NT2/D1 (cell line): ENCODE measurements at regions not wholly inside any gene's neighbourhood (a gene's known extent, or its start where the extent isn't known, plus 50 kb on each side); places are given as distances from the start of the nearest gene placed in this dataset.
"Not testable (repeated sequence)": the region's sequence is repeated elsewhere in the genome, so short reads cannot be mapped to it uniquely, and the experiment has no call there.

Source experiments
- SUZ12 ChIP-seq: IDR thresholded peaks from 2 replicates; pipeline ENCODE4 v1.6.1; 2011; ENCODE audit not compliant: insufficient read length, insufficient read depth; ENCODE audit errors: extremely low read depth
- YY1 ChIP-seq: IDR thresholded peaks from 2 replicates; pipeline ENCODE4 v1.6.1; 2011; ENCODE audit not compliant: insufficient read length, insufficient read depth
- ZNF274 ChIP-seq: IDR thresholded peaks from 2 replicates; pipeline ENCODE4 v1.6.1; 2011; ENCODE audit warnings: mild to moderate bottlenecking, low read depth, low read length

DNA sequence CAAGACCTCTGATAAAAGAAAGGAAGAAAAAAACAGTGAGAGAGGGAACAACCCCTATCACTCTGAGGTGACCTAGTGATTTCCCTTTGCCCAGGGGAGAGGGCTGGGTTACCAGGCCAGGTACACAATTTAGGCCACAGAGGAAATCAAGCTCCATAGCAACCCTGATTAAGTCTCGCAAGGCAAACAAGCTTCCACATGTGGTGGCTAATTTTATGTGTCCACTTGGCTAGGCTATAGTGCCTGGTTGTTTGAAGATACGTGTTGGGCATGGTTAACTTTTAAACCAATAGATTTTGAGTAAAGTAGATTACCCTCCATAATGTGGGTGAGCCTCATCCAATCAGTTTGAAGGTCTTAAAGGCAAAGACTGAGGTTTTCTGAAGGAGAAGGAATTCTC is 108.9 kb upstream of the TERB2 start:
- not testable (repeated sequence) for TF ChIP-seq ZNF274, YY1, SUZ12
